Stomach (tissue), 4 donors: ENCODE measurements at regions not wholly inside any gene's neighbourhood (a gene's known extent, or its start where the extent isn't known, plus 50 kb on each side); places are given as distances from the start of the nearest gene placed in this dataset.

ENCODE experiments used
- CTCF ChIP-seq, 7 experiments: fragments of 450-650 bp in 4 of 7; fragments of 200-600 bp in 3 of 7; sonication (generic) in 3 of 7; IDR thresholded peaks; one replicate each; pipeline ENCODE4 v1.5.1; 2016 to 2019; ENCODE audit warnings: antibody characterized with exemption in 7 of 7, control low read depth in 2 of 7, mild to moderate bottlenecking in 1 of 7
- POLR2A ChIP-seq, 4 donors: fragments of 450-650 bp; IDR thresholded peaks; one replicate each; pipeline ENCODE4 v1.6.1; 2016; ENCODE audit warnings: antibody characterized with exemption in 4 of 4, control low read depth in 2 of 4, mild to moderate bottlenecking in 1 of 4, moderate library complexity in 1 of 4
- POLR2AphosphoS5 ChIP-seq, 3 donors: sonication (generic); formaldehyde crosslinking; IDR thresholded peaks; one replicate each; pipeline ENCODE4 v1.6.1; 2016; ENCODE audit warnings: antibody characterized with exemption in 3 of 3

- TF ChIP-seq CTCF (IDR thresholded peaks at IDR 0.05) (no peak), POLR2A (IDR thresholded peaks at IDR 0.05) (no peak), POLR2AphosphoS5 (IDR thresholded peaks at IDR 0.05) (no peak)
Measured at GRCh38 chr4:130054908-130055307, 959.0 kb downstream of the C4orf33 start.
